ENCODE measurements at regions not wholly inside any gene's neighbourhood (a gene's known extent, or its start where the extent isn't known, plus 50 kb on each side); places are given as distances from the start of the nearest gene placed in this dataset.

DNA sequence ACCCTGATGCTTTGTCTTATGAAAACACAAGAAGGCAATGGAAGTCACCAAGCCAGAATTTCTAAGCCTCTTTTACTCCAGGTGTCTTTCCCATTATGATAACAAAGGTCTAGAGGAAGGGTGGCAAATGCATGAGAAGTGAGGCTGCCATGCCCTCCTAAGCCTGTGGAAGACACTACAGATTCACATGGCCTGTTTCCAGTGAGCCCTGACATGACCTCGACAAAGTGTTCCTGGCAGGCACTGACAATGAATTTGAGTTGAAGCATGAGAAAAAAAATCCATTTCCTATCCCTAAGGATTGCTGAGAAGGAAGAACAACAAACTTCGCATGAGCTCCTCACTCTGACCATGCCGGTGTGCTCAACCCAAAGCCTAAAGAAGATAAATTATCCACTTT, 268.0 kb downstream of the HTR7 start:
- DNase-seq (no peak), ATAC-seq (no peak)
- H3K9me3 ChIP-seq, result no peaks in the 10 kb centered on the region
- TF ChIP-seq POLR2A (IDR thresholded peaks at IDR 0.05), result no peak
- TF ChIP-seq, protein P1, sequence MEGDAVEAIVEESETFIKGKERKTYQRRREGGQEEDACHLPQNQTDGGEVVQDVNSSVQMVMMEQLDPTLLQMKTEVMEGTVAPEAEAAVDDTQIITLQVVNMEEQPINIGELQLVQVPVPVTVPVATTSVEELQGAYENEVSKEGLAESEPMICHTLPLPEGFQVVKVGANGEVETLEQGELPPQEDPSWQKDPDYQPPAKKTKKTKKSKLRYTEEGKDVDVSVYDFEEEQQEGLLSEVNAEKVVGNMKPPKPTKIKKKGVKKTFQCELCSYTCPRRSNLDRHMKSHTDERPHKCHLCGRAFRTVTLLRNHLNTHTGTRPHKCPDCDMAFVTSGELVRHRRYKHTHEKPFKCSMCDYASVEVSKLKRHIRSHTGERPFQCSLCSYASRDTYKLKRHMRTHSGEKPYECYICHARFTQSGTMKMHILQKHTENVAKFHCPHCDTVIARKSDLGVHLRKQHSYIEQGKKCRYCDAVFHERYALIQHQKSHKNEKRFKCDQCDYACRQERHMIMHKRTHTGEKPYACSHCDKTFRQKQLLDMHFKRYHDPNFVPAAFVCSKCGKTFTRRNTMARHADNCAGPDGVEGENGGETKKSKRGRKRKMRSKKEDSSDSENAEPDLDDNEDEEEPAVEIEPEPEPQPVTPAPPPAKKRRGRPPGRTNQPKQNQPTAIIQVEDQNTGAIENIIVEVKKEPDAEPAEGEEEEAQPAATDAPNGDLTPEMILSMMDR (IDR thresholded peaks at IDR 0.05 in 4 of 5, conservative IDR thresholded peaks at IDR 0.05 in 1 of 5), result no peak
- no peak overlapping the region for H3K27ac ChIP-seq
- in situ Hi-C loops (cut with MboI; ENCODE audit: low sequenced_read_pairs in 4 of 4) (no loop called here), intact Hi-C loops (cut with DNase I; ENCODE audit: low total_unique reads) (no loop called here)
- no peaks in the 10 kb centered on the region for H3K36me3 ChIP-seq
- H3K4me3 ChIP-seq, result no peak overlapping the region
- no peaks in the 10 kb centered on the region for H3K27me3 ChIP-seq
- H3K4me1 ChIP-seq, result peaks cover 0 to 5% of the 10 kb centered on the region in 2 donors

DNA sequence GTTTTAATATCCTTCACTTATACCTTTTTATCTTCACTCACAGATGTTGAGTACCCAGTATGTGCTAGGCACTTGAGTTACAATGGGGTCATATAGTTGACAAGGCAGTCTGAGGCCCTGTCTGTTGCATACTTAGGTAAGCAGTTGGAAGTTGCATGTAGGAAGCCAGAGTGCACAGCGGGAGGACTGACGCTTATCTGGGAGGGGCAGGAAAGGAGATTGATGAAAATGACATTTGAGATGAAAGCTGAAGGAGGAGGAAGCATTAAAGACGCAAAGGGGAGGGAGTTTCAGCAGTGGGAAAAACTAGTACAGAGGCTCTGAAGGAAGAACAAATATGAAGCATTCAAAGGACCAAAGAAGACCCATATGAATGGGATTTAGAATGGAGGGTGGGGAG, 266.2 kb downstream of the HTR7 start:
- DNase-seq (no peak), ATAC-seq (no peak)
- Histone ChIP-seq H3K4me3 (no peak overlapping the region), H3K27me3 (no peaks in the 10 kb centered on the region), H3K9me3 (no peaks in the 10 kb centered on the region), H3K4me1 (peaks cover 0 to 5% of the 10 kb centered on the region in 2 donors), H3K36me3 (no peaks in the 10 kb centered on the region), H3K27ac (no peak overlapping the region)
- TF ChIP-seq, protein P1 (IDR thresholded peaks at IDR 0.05 in 4 of 5, conservative IDR thresholded peaks at IDR 0.05 in 1 of 5), result no peak
- no peak for TF ChIP-seq POLR2A (IDR thresholded peaks at IDR 0.05)
- intact Hi-C loops (cut with DNase I; ENCODE audit: low total_unique reads) (no loop called here), in situ Hi-C loops (cut with MboI; ENCODE audit: low sequenced_read_pairs in 4 of 4) (no loop called here)

DNA sequence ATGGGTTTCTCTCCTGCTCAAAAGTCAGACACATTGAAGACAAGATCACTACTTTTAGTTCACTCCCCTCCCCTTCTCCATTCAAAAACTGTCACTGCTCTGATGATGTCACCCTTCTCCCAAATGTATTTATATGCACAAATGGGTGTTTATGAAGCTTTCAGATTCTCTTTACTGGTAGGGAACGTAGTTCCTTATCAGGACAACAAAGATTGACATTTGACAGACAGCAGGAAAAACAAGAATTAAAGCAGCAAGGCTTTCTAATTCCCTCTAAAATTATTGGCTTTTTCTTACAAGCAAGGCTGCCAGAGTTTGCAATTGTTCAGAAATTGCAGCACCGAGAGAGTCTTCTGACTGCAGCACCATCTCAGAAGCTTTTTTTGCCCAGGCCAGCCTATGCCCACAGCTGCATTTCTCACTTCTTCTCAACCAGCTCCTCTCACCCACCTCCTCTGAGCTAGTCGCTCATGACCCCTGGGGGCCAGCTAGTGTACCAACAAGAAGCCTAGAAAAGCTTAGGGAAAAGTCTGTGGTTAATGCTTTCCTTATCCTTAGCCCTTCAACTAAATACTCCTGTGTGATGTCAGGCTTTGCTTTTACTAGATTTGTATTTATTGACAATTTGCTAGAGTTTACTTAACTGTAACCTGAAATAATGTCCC, 265.1 kb downstream of the HTR7 start:
- no peak overlapping the region for H3K27ac ChIP-seq
- ATAC-seq (no peak), DNase-seq (peak in 1 of 2 donors; percentile 14)
- peaks cover 0 to 5% of the 10 kb centered on the region in 2 donors for H3K4me1 ChIP-seq
- H3K36me3 ChIP-seq, result no peaks in the 10 kb centered on the region
- no peaks in the 10 kb centered on the region for H3K27me3 ChIP-seq
- intact Hi-C loops (cut with DNase I; ENCODE audit: low total_unique reads) (no loop called here), in situ Hi-C loops (cut with MboI; ENCODE audit: low sequenced_read_pairs in 4 of 4) (no loop called here)
- TF ChIP-seq, protein P1 (IDR thresholded peaks at IDR 0.05 in 4 of 5, conservative IDR thresholded peaks at IDR 0.05 in 1 of 5), result no peak
- no peak for TF ChIP-seq POLR2A (IDR thresholded peaks at IDR 0.05)
- no peak overlapping the region for H3K4me3 ChIP-seq
- no peaks in the 10 kb centered on the region for H3K9me3 ChIP-seq

DNA sequence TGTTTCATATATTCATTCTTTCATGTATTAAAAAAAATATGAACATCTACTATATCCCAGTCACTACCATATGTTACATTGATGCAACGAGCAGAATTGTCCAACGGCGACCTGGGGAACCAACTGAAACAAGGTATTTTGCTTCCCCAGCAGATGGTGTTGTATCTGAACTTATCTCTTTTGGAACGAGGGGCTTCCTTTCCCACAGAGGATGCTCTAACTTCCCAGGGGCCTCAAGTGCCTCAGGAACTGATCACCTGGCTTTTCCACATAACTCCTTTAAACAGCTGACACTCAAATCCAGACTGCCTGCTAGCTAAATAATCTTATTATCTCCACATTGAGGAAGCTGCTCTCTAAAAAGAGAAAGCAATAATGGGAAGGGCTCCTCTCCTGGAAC, 259.3 kb downstream of the HTR7 start:
- in situ Hi-C loops (cut with MboI; ENCODE audit: low sequenced_read_pairs in 4 of 4), result no loop called here

More for the DNA sequence above, 259.3 kb downstream of the HTR7 start:
- Histone ChIP-seq H3K9me3 (no peaks in the 10 kb centered on the region), H3K4me3 (no peak overlapping the region), H3K27ac (no peak overlapping the region), H3K36me3 (no peaks in the 10 kb centered on the region), H3K27me3 (no peaks in the 10 kb centered on the region), H3K4me1 (no peaks in the 10 kb centered on the region)
- intact Hi-C loops (cut with DNase I; ENCODE audit: low total_unique reads), result no loop called here
- no peak for TF ChIP-seq POLR2A (IDR thresholded peaks at IDR 0.05)
- TF ChIP-seq, protein P1 (IDR thresholded peaks at IDR 0.05 in 4 of 5, conservative IDR thresholded peaks at IDR 0.05 in 1 of 5), result no peak
- ATAC-seq (no peak), DNase-seq (no peak)

Data from gastrocnemius medialis (tissue), 4 donors.